K562 (cell line): ENCODE measurements at regions not wholly inside any gene's neighbourhood (a gene's known extent, or its start where the extent isn't known, plus 50 kb on each side); places are given as distances from the start of the nearest gene placed in this dataset.
A peak's percentile ranks its signal among the peaks of the same experiment; 100 is the strongest.

Source experiments
- AFF4 ChIP-seq: sonication (generic); formaldehyde crosslinking; IDR thresholded peaks from 2 replicates; pipeline ENCODE4 v1.8.0; 2023; ENCODE audit warnings: mild to moderate bottlenecking, missing genetic modification reagents
- ASH1L ChIP-seq: fragments of 450-650 bp; IDR thresholded peaks from 2 replicates; pipeline ENCODE4 v1.6.1; 2018; ENCODE audit warnings: borderline replicate concordance, mild to moderate bottlenecking, low read depth; ENCODE audit not compliant: partially characterized antibody
- BRD9 ChIP-seq: fragments of 450-650 bp; IDR thresholded peaks from 2 replicates; pipeline ENCODE4 v1.6.1; 2018; ENCODE audit warnings: low read depth; ENCODE audit not compliant: partially characterized antibody
- DMBX1 ChIP-seq: fragments of 250-450 bp; sonication (Bioruptor Pico); IDR thresholded peaks from 2 replicates; pipeline ENCODE4 v1.8.0; 2022; ENCODE audit warnings: inconsistent platforms, mild to moderate bottlenecking, moderate library complexity, borderline replicate concordance
- ESRRA ChIP-seq: fragments of 450-650 bp; IDR thresholded peaks from 2 replicates; pipeline ENCODE4 v1.6.1; 2014; ENCODE audit warnings: low read depth, mild to moderate bottlenecking, moderate library complexity, borderline replicate concordance
- KLF6 ChIP-seq: fragments of 250-450 bp; sonication (Bioruptor Pico); IDR thresholded peaks from 2 replicates; pipeline ENCODE4 v1.4.0; 2020; ENCODE audit warnings: mild to moderate bottlenecking, moderate library complexity, borderline replicate concordance
- MEF2A ChIP-seq: IDR thresholded peaks from 2 replicates; pipeline ENCODE4 v1.6.1; 2011; ENCODE audit warnings: low read depth, mild to moderate bottlenecking, low read length, moderate library complexity; ENCODE audit not compliant: control insufficient read depth
- PHB2 ChIP-seq: fragments of 450-650 bp; IDR thresholded peaks from 2 replicates; pipeline ENCODE4 v1.6.1; 2017; ENCODE audit warnings: low read depth
- PHF20 ChIP-seq: fragments of 450-650 bp; IDR thresholded peaks from 2 replicates; pipeline ENCODE4 v1.6.1; 2018; ENCODE audit not compliant: partially characterized antibody
- POLR3A ChIP-seq: IDR thresholded peaks from 2 replicates; pipeline ENCODE4 v1.6.1; 2011; ENCODE audit warnings: borderline replicate concordance, mild to moderate bottlenecking, moderate library complexity; ENCODE audit not compliant: insufficient read length, insufficient read depth; ENCODE audit errors: extremely low read depth
- PTTG1 ChIP-seq: fragments of 450-650 bp; IDR thresholded peaks from 2 replicates; pipeline ENCODE4 v1.6.1; 2016; ENCODE audit warnings: low read depth, mild to moderate bottlenecking, missing genetic modification characterization, missing compliant biosample characterization
- PYGO2 ChIP-seq: fragments of 450-650 bp; IDR thresholded peaks from 2 replicates; pipeline ENCODE4 v1.6.1; 2016; ENCODE audit warnings: mild to moderate bottlenecking, missing genetic modification characterization, moderate library complexity, missing compliant biosample characterization
- RBM15 ChIP-seq: fragments of 200-400 bp; formaldehyde crosslinking; IDR thresholded peaks from 2 replicates; pipeline ENCODE4 v1.6.1; 2018; ENCODE audit warnings: mild to moderate bottlenecking, low read length, moderate library complexity; ENCODE audit not compliant: insufficient read depth
- SAFB2 ChIP-seq: fragments of 200-400 bp; formaldehyde crosslinking; IDR thresholded peaks from 2 replicates; pipeline ENCODE4 v1.6.1; 2018; ENCODE audit warnings: borderline replicate concordance, low read length, low read depth, moderate library complexity; ENCODE audit not compliant: severe bottlenecking
- U2AF1 ChIP-seq: fragments of 200-400 bp; formaldehyde crosslinking; optimal IDR thresholded peaks from 2 replicates; pipeline ENCODE3; 2017; ENCODE audit warnings: mild to moderate bottlenecking, low read depth, low read length, moderate library complexity
- ZNF140 ChIP-seq: fragments of 250-450 bp; sonication (Bioruptor Pico); IDR thresholded peaks from 2 replicates; pipeline ENCODE4 v1.8.0; 2021; ENCODE audit warnings: moderate library complexity, mild to moderate bottlenecking, inconsistent platforms
- ZNF239 ChIP-seq: fragments of 250-450 bp; sonication (Bioruptor Pico); IDR thresholded peaks from 2 replicates; pipeline ENCODE4 v1.4.0; 2020; ENCODE audit warnings: mild to moderate bottlenecking
- ZNF717 ChIP-seq: fragments of 250-450 bp; sonication (Bioruptor Pico); IDR thresholded peaks from 2 replicates; pipeline ENCODE4 v1.5.0; 2021
- ZNF766 ChIP-seq: fragments of 200-800 bp; sonication (Bioruptor generic); conservative IDR thresholded peaks from 2 replicates; pipeline ENCODE4 v1.6.1; 2016; ENCODE audit warnings: missing genetic modification characterization, missing compliant biosample characterization
- TF ChIP-seq, protein P1 (sequence below): fragments of 250-450 bp; sonication (Bioruptor Pico); IDR thresholded peaks from 2 replicates; pipeline ENCODE4 v1.8.0; 2022; ENCODE audit warnings: moderate library complexity, mild to moderate bottlenecking, inconsistent platforms
- TF ChIP-seq, protein P2 (sequence below): sonication (generic); formaldehyde crosslinking; IDR thresholded peaks from 2 replicates; pipeline ENCODE4 v1.8.1; 2023; ENCODE audit warnings: mild to moderate bottlenecking, missing genetic modification reagents, moderate library complexity

DNA sequence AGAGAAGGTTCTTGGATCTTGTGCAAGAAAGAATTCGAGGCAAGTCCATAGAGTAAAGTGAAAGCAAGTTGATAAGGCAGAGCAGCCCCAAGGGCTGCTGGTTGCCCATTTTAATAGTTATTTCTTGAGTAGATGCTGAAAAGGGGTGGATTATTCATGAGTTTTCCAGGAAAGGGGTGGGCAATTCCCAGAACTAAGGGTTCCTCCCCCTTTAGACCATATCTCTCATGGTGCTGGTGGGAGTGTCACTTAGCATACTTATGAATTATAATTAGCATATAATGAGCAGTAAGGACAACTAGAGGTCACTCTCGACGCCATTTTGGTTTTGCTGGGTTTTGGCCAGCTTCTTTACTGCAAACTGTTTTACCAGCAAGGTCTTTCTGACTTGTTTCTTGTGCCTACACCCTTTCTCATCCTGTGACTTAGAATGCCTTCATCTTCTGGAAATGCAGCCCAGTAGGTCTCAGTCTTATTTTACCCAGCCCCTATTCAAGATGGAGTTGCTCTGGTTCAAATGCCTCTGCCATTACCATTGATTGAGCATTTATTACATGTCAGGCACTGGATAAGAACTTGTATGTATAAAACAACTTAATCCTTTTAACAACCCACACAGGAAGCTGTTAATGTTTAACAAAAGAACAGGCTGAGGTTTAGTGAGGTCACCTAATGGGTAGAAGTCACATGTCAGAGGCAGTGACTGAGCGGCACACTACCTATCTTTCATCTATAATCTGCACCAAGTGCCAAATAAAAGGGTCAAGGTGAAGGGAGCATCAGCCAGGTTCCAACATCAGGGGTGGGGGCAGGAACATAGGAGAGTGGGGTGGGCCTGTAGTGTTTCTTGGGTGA, 250.9 kb downstream of the ICOS start (continued):
- TF ChIP-seq ZNF239 (CRISPR knock-in tag) (peak; percentile 68), ASH1L (no peak), ZNF717 (CRISPR knock-in tag) (no peak), AFF4 (CRISPR knock-in tag) (no peak), KLF6 (CRISPR knock-in tag) (0 out of 2 replicates have a peak, but pooled peaks have one; percentile 75), PTTG1 (peak; percentile 66; the same call in 1 of the 2 replicates), U2AF1 (no peak), PYGO2 (tag) (peak; percentile 86), SAFB2 (no peak), ESRRA (peak; percentile 68; the same call in 1 of the 2 replicates), PHF20 (no peak), RBM15 (no peak), ZNF766 (peak; percentile 76), ZNF140 (CRISPR knock-in tag) (no peak), MEF2A (no peak), BRD9 (no peak), PHB2 (no peak), POLR3A (no peak), DMBX1 (no peak)
- TF ChIP-seq, protein P1, sequence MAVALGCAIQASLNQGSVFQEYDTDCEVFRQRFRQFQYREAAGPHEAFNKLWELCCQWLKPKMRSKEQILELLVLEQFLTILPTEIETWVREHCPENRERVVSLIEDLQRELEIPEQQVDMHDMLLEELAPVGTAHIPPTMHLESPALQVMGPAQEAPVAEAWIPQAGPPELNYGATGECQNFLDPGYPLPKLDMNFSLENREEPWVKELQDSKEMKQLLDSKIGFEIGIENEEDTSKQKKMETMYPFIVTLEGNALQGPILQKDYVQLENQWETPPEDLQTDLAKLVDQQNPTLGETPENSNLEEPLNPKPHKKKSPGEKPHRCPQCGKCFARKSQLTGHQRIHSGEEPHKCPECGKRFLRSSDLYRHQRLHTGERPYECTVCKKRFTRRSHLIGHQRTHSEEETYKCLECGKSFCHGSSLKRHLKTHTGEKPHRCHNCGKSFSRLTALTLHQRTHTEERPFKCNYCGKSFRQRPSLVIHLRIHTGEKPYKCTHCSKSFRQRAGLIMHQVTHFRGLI: peak; percentile 73; the same call in 1 of the 2 replicates
- TF ChIP-seq, protein P2, sequence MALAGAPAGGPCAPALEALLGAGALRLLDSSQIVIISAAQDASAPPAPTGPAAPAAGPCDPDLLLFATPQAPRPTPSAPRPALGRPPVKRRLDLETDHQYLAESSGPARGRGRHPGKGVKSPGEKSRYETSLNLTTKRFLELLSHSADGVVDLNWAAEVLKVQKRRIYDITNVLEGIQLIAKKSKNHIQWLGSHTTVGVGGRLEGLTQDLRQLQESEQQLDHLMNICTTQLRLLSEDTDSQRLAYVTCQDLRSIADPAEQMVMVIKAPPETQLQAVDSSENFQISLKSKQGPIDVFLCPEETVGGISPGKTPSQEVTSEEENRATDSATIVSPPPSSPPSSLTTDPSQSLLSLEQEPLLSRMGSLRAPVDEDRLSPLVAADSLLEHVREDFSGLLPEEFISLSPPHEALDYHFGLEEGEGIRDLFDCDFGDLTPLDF (CRISPR knock-in tag): no peak
